Inferior parietal cortex (tissue), 1 donor: ENCODE measurements at regions not wholly inside any gene's neighbourhood (a gene's known extent, or its start where the extent isn't known, plus 50 kb on each side); places are given as distances from the start of the nearest gene placed in this dataset.

Experiments
- DNase-seq: peaks from one replicate; pipeline ENCODE4 v3.0.0-alpha.2; 2016; ENCODE audit errors: extremely low spot score

GRCh38 chr6:2462831-2463230 is 217.4 kb upstream of the GMDS start:
- DNase-seq: no peak

GRCh38 chr6:2460216-2460745 is 214.9 kb upstream of the GMDS start:
- no peak for DNase-seq

- no peak for DNase-seq
These were observed 208.8 kb upstream of the GMDS start for GRCh38 chr6:2454180-2454579.

- DNase-seq: no peak
These were observed 205.1 kb upstream of the GMDS start for GRCh38 chr6:2450546-2450945.

- DNase-seq: no peak
These were observed 204.2 kb upstream of the GMDS start for GRCh38 chr6:2449572-2449940.

DNA sequence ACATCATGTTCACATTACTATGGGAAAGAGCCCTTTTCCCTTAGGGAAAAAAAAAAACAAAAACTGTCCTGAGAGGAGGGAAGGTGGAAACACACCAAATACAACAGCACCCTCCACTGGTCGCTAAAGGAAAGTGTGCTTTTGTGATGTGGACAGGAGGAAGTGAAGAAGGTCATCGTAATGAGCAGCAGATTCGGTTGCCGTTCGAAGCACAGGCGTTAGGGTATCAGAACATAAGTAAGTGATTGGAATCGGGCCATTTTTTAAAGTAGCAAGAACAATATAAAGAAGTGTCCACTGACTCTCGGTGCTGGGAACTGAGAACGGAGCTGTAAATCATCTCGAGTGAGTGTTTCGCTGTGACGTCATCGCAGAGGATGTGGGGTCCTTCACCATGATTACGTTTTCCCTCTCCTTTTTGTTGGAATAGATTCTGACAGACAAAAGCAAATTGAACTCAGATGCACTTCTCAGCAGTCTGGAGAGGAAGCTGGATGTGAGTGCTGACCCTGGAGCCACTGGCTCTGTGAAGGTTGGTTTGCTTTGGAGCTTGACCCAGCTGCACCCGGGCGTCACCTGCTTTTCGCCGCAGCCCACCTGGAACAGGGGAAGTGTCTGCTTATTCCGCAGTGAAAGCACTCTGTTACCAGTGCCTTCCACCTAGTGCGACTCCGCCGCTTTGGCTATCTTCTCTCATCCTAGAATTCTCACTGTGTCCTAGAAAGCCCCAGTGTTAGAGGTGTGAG is 203.6 kb upstream of the GMDS start:
- DNase-seq: peak; percentile 56

- DNase-seq: no peak
These were observed 202.5 kb upstream of the GMDS start for GRCh38 chr6:2447931-2448330.

DNA sequence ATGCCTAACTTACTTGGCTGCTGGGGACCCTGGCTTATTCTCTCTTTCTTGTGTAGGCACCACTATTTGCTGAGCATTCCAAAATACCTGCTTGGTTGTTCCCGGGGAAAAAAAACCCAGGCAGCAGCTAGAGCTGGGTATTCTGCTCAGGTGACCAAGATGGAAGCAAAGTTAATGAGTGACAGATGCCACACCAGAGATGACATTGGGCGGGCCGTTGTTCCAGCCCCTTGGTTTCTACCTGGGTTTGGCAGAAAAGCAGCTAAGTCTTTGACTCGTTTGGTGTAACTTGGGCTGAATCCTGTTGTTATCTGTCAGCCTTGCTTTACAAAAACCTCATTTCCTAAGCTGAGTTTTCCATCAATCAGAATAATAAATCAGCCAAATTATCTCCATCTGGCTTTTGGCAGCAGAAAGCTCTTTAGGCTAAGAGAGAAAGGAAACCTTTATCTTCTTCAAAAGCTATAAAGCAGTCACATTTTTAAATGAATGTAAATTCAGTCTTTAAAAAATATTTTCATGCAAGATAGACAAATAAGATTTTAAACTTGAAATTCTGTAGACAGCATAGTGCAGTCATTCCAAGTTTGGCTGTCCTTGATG is 202.0 kb upstream of the GMDS start:
- DNase-seq: no peak

DNA sequence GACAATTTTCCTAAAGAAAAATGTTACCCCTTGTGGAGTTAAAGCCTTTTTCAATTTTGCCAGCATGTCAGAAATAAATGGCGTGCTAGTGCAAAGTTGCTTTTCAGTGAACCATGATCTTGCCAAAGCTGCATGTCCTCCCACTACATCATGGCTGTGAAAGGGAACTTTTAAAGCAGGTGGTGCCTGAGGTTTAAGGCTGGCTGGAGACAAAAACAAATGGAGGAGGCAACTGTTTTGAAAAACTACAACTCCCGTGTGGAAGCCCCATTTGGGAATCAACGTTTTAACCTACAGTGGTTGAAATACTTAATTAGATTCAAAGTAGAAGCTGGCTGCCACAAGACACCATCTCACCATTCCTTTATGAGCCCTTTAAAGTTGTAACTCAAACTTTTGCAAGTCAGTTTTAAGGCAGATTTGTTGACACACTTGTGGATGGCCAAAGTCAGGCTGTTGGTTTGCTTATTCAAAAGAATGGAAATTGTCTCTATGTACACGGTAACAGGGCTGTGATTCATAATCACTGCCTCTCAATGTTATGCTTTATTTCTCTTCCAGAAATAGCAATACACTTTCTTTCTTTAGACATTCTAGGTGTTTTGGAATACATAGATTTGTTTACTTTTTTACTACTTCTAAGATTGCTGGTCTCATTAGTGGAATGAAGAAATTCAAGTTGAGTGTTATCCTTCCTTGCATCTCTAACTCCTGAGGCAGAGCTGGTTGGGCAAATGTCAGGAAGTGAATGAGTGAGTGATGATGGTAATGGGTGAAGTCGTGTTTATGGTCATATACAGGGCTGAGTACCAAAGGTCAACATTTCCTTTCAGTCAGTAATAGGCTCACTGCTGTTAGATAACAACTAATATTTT is 196.4 kb upstream of the GMDS start:
- DNase-seq: no peak

- no peak for DNase-seq
These were observed 195.1 kb upstream of the GMDS start for GRCh38 chr6:2440516-2440915.

GRCh38 chr6:2439632-2440031 is 194.2 kb upstream of the GMDS start:
- no peak for DNase-seq

DNA sequence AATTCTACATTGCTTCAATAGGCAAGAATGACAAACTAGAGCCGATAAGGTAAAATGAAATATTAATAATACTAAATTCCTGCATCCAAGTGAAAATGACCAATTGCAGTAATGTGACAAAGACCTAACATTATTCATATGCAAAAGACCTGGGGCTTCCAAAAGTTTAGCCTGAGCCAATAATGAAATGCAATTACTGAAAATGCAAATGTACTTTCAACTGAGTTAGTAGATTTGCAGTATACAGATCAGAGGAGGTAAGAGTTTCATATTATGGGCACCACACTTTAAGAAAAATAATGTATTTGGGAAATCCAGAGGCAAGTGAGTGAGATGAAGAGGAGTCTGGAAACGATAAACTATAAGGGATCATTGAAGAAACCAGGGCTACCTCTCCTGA is 193.7 kb upstream of the GMDS start:
- DNase-seq: no peak

DNA sequence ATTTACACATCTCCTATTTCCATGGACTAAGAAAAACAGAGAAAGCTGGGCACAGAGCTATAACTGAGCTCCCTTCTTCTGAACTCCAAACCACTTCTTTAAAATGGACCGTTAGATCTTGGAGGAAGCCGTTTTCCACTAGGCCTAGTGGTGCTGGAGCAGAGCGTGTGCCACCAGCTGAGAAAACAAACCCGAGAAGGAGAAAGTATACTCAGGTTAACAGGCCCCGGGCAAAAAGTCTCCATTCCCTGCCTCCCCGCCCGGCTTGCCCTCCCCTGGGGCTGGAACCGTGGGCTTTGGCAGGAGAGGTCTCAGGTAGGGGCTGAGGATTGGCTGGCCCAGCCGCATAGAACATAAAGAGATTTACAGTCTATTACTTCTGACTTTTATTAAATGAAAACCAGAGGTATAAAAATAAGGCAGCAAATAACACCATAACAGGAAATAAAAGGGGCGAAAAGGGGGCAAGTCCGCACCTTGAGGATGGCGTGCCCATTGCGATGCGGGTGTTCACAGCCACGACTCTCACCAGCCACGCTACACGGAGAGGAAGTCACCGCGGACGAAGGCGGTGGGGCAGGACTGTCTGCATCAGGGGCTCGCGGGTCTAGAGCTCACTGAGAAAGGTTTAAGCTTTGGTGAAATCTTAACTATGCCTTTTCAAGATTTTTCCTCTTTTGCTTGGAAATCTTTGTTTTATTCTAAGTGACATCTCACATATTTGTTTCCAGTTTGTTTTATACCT is 191.2 kb upstream of the GMDS start:
- no peak for DNase-seq

- DNase-seq: no peak
These were observed 189.9 kb upstream of the GMDS start for GRCh38 chr6:2435323-2435722.

DNA sequence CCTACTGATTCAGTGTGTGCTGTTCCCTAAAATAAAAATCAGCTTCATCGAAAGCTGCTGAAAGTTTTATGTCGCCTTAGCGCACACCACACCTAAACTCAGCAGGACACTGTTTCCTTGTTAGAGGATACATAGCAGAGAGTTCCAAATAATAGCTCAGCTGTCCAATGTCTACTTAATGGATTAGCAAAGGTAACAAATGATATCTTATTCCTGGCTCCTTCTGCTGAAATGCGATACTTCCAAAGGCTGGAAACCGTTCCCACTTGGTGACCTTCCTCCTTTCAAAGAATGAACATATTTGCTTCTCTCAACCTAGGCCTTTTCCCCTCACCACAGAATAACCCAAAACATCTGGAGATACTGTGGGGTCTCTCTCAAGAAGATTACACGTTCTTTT is 189.5 kb upstream of the GMDS start:
- no peak for DNase-seq

DNA sequence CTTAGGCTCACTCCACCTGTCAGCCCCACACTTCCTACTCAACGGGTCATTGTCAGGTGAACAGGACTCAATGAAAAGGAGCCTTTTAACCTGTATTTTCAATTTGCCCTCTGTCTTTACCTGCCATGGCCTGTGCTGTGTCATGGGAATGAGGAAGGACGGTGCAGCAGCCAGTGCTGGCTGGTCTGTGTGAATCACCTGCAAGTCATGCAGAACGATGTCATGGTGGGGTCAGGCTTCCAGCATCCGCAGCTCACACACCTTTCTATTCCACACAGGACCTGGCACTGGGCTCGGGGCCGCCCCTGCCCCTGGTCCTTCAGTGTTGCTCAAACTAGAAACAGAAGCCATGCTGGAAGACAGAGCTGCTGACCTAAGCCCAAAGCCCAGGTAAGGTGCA is 188.7 kb upstream of the GMDS start:
- DNase-seq: no peak

DNA sequence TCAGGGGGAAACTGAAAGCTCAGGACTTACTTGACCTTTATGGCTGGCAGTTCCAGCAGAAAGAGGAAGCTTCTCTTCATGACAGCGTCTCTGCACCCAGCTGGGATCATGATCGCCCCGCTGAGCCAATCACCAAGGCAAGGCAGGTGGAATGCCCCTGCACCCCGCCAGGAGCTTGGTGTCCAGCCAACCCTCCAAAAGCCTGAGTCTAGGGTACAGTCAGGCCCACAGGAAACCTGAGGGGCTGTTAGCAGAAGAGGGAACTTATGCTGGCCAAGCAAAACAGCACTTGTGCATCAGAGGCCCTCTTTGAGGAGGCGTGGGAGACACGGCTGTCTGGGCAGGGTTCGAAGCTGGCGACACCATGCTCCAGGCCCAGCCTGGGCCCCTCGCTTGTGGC is 188.3 kb upstream of the GMDS start:
- no peak for DNase-seq

DNA sequence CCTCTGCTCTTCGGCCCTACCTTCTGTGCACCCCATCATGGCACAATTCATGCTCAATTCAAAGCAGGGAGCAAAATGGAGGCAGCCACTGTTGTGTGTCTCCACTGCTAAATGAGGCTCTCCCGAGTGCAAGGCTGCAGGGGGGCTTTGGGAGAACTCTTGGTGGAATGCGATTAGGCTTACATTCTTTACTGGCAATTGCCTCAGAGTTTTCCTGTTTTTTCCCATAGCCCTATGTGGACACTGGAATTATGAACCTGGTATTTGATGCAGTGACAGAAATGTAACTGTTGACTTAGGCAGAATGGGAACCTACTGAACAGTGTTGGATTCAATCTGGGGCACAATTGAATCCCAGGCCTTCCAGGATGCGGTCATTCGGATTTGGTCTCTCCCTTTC is 187.9 kb upstream of the GMDS start:
- no peak for DNase-seq

GRCh38 chr6:2432292-2432691 is 186.9 kb upstream of the GMDS start:
- DNase-seq: no peak

GRCh38 chr6:2430612-2431011 is 185.2 kb upstream of the GMDS start:
- DNase-seq: no peak

GRCh38 chr6:2429460-2429859 is 184.1 kb upstream of the GMDS start:
- no peak for DNase-seq

GRCh38 chr6:2429032-2429431 is 183.6 kb upstream of the GMDS start:
- no peak for DNase-seq
